Psoas muscle (tissue), 7 donors: ENCODE measurements at regions not wholly inside any gene's neighbourhood (a gene's known extent, or its start where the extent isn't known, plus 50 kb on each side); places are given as distances from the start of the nearest gene placed in this dataset.

Experiments used
- ATAC-seq, 4 donors: fragments of 200-7000 bp; cut with Tn5 transposase; one replicate each; pipeline ENCODE4 v1.9.1; 2020; ENCODE audit warnings: moderate library complexity in 3 of 4, mild to moderate bottlenecking in 2 of 4
- DNase-seq, 2 donors: peaks; one replicate each; pipeline ENCODE4 v3.0.0-alpha.2; 2020
- H3K27ac ChIP-seq: fragments of 200-600 bp; one replicate; pipeline ENCODE4 v1.8.0; 2022
- H3K27me3 ChIP-seq, 3 donors: fragments of 200-600 bp in 1 of 3; one replicate each; pipeline versions ENCODE4 v1.6.1 to v1.8.0; 2013 to 2022; ENCODE audit warnings: low read length in 2 of 3, mild to moderate bottlenecking in 2 of 3, moderate library complexity in 1 of 3; ENCODE audit not compliant: insufficient read depth in 3 of 3
- H3K36me3 ChIP-seq, 2 donors: fragments of 200-600 bp in 1 of 2; one replicate each; pipeline versions ENCODE4 v1.6.1 to v1.8.0; 2013 to 2022; ENCODE audit warnings: low read depth in 1 of 2, mild to moderate bottlenecking in 1 of 2, moderate library complexity in 1 of 2; ENCODE audit not compliant: insufficient read depth in 1 of 2
- H3K4me1 ChIP-seq: fragments of 200-600 bp; one replicate; pipeline ENCODE4 v1.8.0; 2022
- H3K4me3 ChIP-seq: fragments of 200-600 bp; one replicate; pipeline ENCODE4 v1.8.0; 2022; ENCODE audit warnings: mild to moderate bottlenecking
- H3K9me3 ChIP-seq: fragments of 200-600 bp; one replicate; pipeline ENCODE4 v1.8.0; 2022
- WGBS, 3 donors: extraction: QIAGEN DNeasy Blood & Tissue Kit; methylation state at CpG; one replicate each; pipeline versions ENCODE4 v1.1.6 to v1.1.7; 2013; 5-methylcytosine and 5-hydroxymethylcytosine counted together
- intact Hi-C, 2 donors: fragments of 100-400 bp; cut with DNase I; formaldehyde crosslinking; loops; one replicate each; pipeline versions ENCODE4 v1.11.0 to v1.14.2; 2022
- TF ChIP-seq, protein P1 (sequence below): fragments of 200-600 bp; IDR thresholded peaks from one replicate; pipeline ENCODE4 v1.8.0; 2022; ENCODE audit warnings: antibody characterized with exemption
- donor health status: healthy with polysubstance abuse.
- donor health status: DM: no; HTN: no; CAD: no; lungs with moderate emphysema.
- donor health status: Bipolar disorder and iron deficiency.
- donor health status: healthy.
- donor health status: DM: yes; HTN: yes; CAD: no.
- donor health status: DM: no; HTN: no; CAD: no.
- donor health status: DM: yes; HTN: yes; CAD: no.

DNA sequence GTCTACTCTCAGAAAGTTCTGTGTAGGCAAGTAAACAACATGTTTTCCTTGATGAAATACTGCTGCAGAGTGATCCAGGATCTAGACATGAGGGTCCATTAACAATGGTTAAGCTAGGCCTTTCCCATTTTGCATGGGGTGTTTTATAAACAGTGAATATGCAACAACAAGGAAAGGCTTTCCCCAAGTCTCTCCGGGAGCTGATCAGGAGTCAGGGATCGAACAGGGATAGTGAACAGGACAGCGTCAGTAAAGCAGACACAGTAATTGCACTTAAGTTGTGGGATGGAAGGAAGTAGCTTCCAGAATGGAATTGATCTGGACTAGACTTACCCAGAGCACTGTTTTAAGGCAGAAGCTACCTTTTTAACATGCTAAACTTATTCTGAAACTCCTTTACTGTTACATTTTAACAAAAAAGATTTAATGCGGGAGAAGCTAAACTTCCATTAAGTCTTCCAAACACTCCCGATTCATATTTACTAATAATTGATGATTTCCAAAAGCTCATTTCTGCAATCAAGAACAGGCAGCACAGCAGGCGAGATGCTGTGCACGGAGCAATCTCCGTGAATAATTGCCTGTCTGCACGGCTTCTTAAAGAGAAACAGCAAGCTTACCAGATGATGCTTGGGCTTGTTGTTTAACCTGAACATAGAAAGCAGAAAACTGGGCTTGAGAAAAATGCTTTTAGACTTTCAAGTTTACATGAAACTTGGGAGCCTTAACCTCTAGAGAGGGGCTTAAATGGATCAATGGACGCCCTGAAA, 50.3 kb upstream of the DOCK1 start:
- ATAC-seq (no peak), DNase-seq (no peak)
- Histone ChIP-seq H3K4me3 (no peak overlapping the region), H3K4me1 (no peaks in the 10 kb centered on the region), H3K9me3 (no peaks in the 10 kb centered on the region), H3K27ac (no peak overlapping the region), H3K36me3 (no peaks in the 10 kb centered on the region), H3K27me3 (peaks cover 0 to 3% (median 0%) of the 10 kb centered on the region in 3 donors)
- intact Hi-C loops, result no loop called here
- TF ChIP-seq, protein P1, sequence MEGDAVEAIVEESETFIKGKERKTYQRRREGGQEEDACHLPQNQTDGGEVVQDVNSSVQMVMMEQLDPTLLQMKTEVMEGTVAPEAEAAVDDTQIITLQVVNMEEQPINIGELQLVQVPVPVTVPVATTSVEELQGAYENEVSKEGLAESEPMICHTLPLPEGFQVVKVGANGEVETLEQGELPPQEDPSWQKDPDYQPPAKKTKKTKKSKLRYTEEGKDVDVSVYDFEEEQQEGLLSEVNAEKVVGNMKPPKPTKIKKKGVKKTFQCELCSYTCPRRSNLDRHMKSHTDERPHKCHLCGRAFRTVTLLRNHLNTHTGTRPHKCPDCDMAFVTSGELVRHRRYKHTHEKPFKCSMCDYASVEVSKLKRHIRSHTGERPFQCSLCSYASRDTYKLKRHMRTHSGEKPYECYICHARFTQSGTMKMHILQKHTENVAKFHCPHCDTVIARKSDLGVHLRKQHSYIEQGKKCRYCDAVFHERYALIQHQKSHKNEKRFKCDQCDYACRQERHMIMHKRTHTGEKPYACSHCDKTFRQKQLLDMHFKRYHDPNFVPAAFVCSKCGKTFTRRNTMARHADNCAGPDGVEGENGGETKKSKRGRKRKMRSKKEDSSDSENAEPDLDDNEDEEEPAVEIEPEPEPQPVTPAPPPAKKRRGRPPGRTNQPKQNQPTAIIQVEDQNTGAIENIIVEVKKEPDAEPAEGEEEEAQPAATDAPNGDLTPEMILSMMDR, result no peak
- WGBS, 3 donors, result 45 to 50% (median 47%) methylated on average over 10 of the region's 10 CpGs
